SK-N-SH treated with all-trans-retinoic acid at 6 μM for 48 hours (cell line): ENCODE measurements at regions not wholly inside any gene's neighbourhood (a gene's known extent, or its start where the extent isn't known, plus 50 kb on each side); places are given as distances from the start of the nearest gene placed in this dataset.

Experiments used
- ATAC-seq: fragments of 200-7000 bp; cut with Tn5 transposase; 3 replicates; pipeline ENCODE4 v1.9.1; 2020; ENCODE audit warnings: mild to moderate bottlenecking, moderate library complexity
- ARNTL ChIP-seq: fragments of 450-650 bp; formaldehyde crosslinking; IDR thresholded peaks from 2 replicates; pipeline ENCODE4 v1.5.0; 2020; ENCODE audit warnings: low read depth, mild to moderate bottlenecking, moderate library complexity, borderline replicate concordance
- BACH2 ChIP-seq: fragments of 250-450 bp; sonication (Bioruptor Pico); IDR thresholded peaks from 2 replicates; pipeline ENCODE4 v1.9.0; 2021; ENCODE audit warnings: mild to moderate bottlenecking, borderline replicate concordance
- CREB5 ChIP-seq: fragments of 250-450 bp; sonication (Bioruptor Pico); IDR thresholded peaks from 2 replicates; pipeline ENCODE4 v1.5.1; 2020; ENCODE audit warnings: low read depth, mild to moderate bottlenecking, moderate library complexity
- CSDC2 ChIP-seq: fragments of 250-450 bp; sonication (Bioruptor Pico); IDR thresholded peaks from 2 replicates; pipeline ENCODE4 v1.5.0; 2020; ENCODE audit warnings: mild to moderate bottlenecking, moderate library complexity
- CSRNP3 ChIP-seq: fragments of 250-450 bp; sonication (Bioruptor Pico); IDR thresholded peaks from 2 replicates; pipeline ENCODE4 v1.5.1; 2021; ENCODE audit warnings: mild to moderate bottlenecking, moderate library complexity
- ESRRG ChIP-seq: fragments of 250-450 bp; sonication (Bioruptor Pico); IDR thresholded peaks from 2 replicates; pipeline ENCODE4 v1.6.1; 2021; ENCODE audit warnings: mild to moderate bottlenecking
- GLIS3 ChIP-seq: fragments of 250-450 bp; sonication (Bioruptor Pico); IDR thresholded peaks from 2 replicates; pipeline ENCODE4 v1.5.0; 2020; ENCODE audit warnings: mild to moderate bottlenecking, moderate library complexity
- PATZ1 ChIP-seq: fragments of 250-450 bp; sonication (Bioruptor Pico); IDR thresholded peaks from 2 replicates; pipeline ENCODE4 v1.8.0; 2020; ENCODE audit warnings: mild to moderate bottlenecking, moderate library complexity, borderline replicate concordance
- POU6F1 ChIP-seq: fragments of 250-450 bp; sonication (Bioruptor Pico); IDR thresholded peaks from 2 replicates; pipeline ENCODE4 v1.8.0; 2021; ENCODE audit warnings: low read depth, mild to moderate bottlenecking, moderate library complexity, borderline replicate concordance
- PPARA ChIP-seq: fragments of 250-450 bp; sonication (Bioruptor Pico); IDR thresholded peaks from 2 replicates; pipeline ENCODE4 v1.5.0; 2020; ENCODE audit warnings: mild to moderate bottlenecking, borderline replicate concordance
- RARB ChIP-seq: fragments of 250-450 bp; sonication (Bioruptor Pico); IDR thresholded peaks from 2 replicates; pipeline ENCODE4 v1.8.0; 2021; ENCODE audit warnings: mild to moderate bottlenecking, moderate library complexity
- SNAI2 ChIP-seq: fragments of 250-450 bp; sonication (Bioruptor Pico); IDR thresholded peaks from 2 replicates; pipeline ENCODE4 v1.5.0; 2020; ENCODE audit warnings: mild to moderate bottlenecking, moderate library complexity
- TCF4 ChIP-seq: fragments of 250-450 bp; sonication (Bioruptor Pico); IDR thresholded peaks from 2 replicates; pipeline ENCODE4 v1.8.0; 2021; ENCODE audit warnings: mild to moderate bottlenecking, moderate library complexity, borderline replicate concordance
- TOX ChIP-seq: fragments of 250-450 bp; sonication (Bioruptor Pico); IDR thresholded peaks from 2 replicates; pipeline ENCODE4 v1.8.0; 2021; ENCODE audit warnings: mild to moderate bottlenecking, moderate library complexity, borderline replicate concordance
- ZC3H10 ChIP-seq: fragments of 250-450 bp; sonication (Bioruptor Pico); IDR thresholded peaks from 2 replicates; pipeline ENCODE4 v1.5.1; 2021; ENCODE audit warnings: mild to moderate bottlenecking, moderate library complexity
- ZFP3 ChIP-seq: fragments of 250-450 bp; sonication (Bioruptor Pico); IDR thresholded peaks from 2 replicates; pipeline ENCODE4 v1.5.0; 2020; ENCODE audit warnings: mild to moderate bottlenecking, moderate library complexity
- ZFP30 ChIP-seq: fragments of 450-650 bp; formaldehyde crosslinking; IDR thresholded peaks from 2 replicates; pipeline ENCODE4 v1.5.0; 2022; ENCODE audit warnings: mild to moderate bottlenecking, moderate library complexity
- ZNF565 ChIP-seq: fragments of 450-650 bp; formaldehyde crosslinking; conservative IDR thresholded peaks from 2 replicates; pipeline ENCODE4 v1.5.0; 2020; ENCODE audit warnings: low read depth, mild to moderate bottlenecking, moderate library complexity
- ZNF70 ChIP-seq: fragments of 450-650 bp; formaldehyde crosslinking; IDR thresholded peaks from 2 replicates; pipeline ENCODE4 v1.5.0; 2020; ENCODE audit warnings: mild to moderate bottlenecking, moderate library complexity
- ZNF8 ChIP-seq: fragments of 450-650 bp; formaldehyde crosslinking; IDR thresholded peaks from 2 replicates; pipeline ENCODE4 v1.5.0; 2020; ENCODE audit warnings: mild to moderate bottlenecking, moderate library complexity

GRCh38 chr17:65301184-65301583 is 164.0 kb downstream of the RGS9 start:
- TF ChIP-seq ZFP3 (no peak), RARB (CRISPR knock-in tag) (no peak), CREB5 (no peak), ESRRG (CRISPR knock-in tag) (no peak), CSDC2 (CRISPR knock-in tag) (no peak), TOX (no peak), BACH2 (CRISPR knock-in tag) (no peak), ARNTL (CRISPR knock-in tag) (no peak), ZNF70 (no peak), GLIS3 (CRISPR knock-in tag) (no peak)
- no peak for ATAC-seq

- ATAC-seq = no peak
- TF ChIP-seq CREB5 (no peak), CSRNP3 (CRISPR knock-in tag) (no peak), RARB (CRISPR knock-in tag) (no peak), POU6F1 (CRISPR knock-in tag) (no peak), ARNTL (CRISPR knock-in tag) (no peak), TOX (no peak), ZNF565 (no peak), TCF4 (no peak), ESRRG (CRISPR knock-in tag) (no peak), ZFP30 (CRISPR knock-in tag) (no peak), ZNF8 (CRISPR knock-in tag) (no peak)
Observed at GRCh38 chr17:65297916-65298315, 160.7 kb downstream of the RGS9 start.

- ATAC-seq = no peak
- TF ChIP-seq ARNTL (CRISPR knock-in tag) = no peak
- TF ChIP-seq PPARA = no peak
- TF ChIP-seq ZC3H10 (CRISPR knock-in tag) = no peak
- TF ChIP-seq BACH2 (CRISPR knock-in tag) = no peak
- no peak for TF ChIP-seq ESRRG (CRISPR knock-in tag)
- no peak for TF ChIP-seq ZNF8 (CRISPR knock-in tag)
- TF ChIP-seq PATZ1 (CRISPR knock-in tag) = no peak
- TF ChIP-seq ZFP3 = no peak
- no peak for TF ChIP-seq CREB5
- TF ChIP-seq CSRNP3 (CRISPR knock-in tag) = no peak
- no peak for TF ChIP-seq SNAI2 (CRISPR knock-in tag)
- no peak for TF ChIP-seq TOX
- no peak for TF ChIP-seq GLIS3 (CRISPR knock-in tag)
Observed at GRCh38 chr17:65297384-65297783, 160.2 kb downstream of the RGS9 start.
